Fibroblast of lung (primary cell): ENCODE measurements at regions not wholly inside any gene's neighbourhood (a gene's known extent, or its start where the extent isn't known, plus 50 kb on each side); places are given as distances from the start of the nearest gene placed in this dataset.

Experiments used
- DNase-seq, 2 donors: peaks; one replicate each; pipeline versions ENCODE4 v3.0.0 to v3.0.0-alpha.2; 2010; ENCODE audit warnings: low read depth in 2 of 2
- H2AFZ ChIP-seq: 2 replicates; pipeline ENCODE4 v1.5.1; 2012; ENCODE audit warnings: low read length, control low read depth, inconsistent platforms
- H3K27ac ChIP-seq: 2 replicates; pipeline ENCODE4 v1.5.1; 2011; ENCODE audit warnings: low read length, control low read depth; ENCODE audit not compliant: insufficient read depth
- H3K27me3 ChIP-seq: 2 replicates; pipeline ENCODE4 v1.5.1; 2011; ENCODE audit warnings: mild to moderate bottlenecking, low read length; ENCODE audit not compliant: control insufficient read depth, insufficient read depth
- H3K36me3 ChIP-seq: 2 replicates; pipeline ENCODE4 v1.5.1; 2011; ENCODE audit warnings: low read length; ENCODE audit not compliant: control insufficient read depth, insufficient read depth
- H3K4me1 ChIP-seq: 2 replicates; pipeline ENCODE4 v1.5.1; 2011; ENCODE audit warnings: low read length; ENCODE audit not compliant: control insufficient read depth, insufficient read depth; ENCODE audit errors: extremely low read depth
- H3K4me2 ChIP-seq: 2 replicates; pipeline ENCODE4 v1.5.1; 2011; ENCODE audit warnings: low read length, control low read depth; ENCODE audit not compliant: insufficient read depth; ENCODE audit errors: extremely low read depth
- H3K4me3 ChIP-seq, 4 experiments: fragments of 200-600 bp in 1 of 4; sonication (generic) in 1 of 4; replicated peaks in 1 of 4; 2 replicates each; pipeline ENCODE4 v1.5.1; 2011 to 2016; ENCODE audit warnings: low read length in 4 of 4, low read depth in 3 of 4, mild to moderate bottlenecking in 3 of 4, control low read depth in 2 of 4, inconsistent platforms in 1 of 4, mixed read lengths in 1 of 4; ENCODE audit not compliant: insufficient read depth in 1 of 4; ENCODE audit errors: control extremely low read depth in 1 of 4
- H3K79me2 ChIP-seq: 2 replicates; pipeline ENCODE4 v1.5.1; 2012; ENCODE audit warnings: mild to moderate bottlenecking, low read length, inconsistent platforms; ENCODE audit not compliant: control insufficient read depth, insufficient read depth
- H3K9ac ChIP-seq: 2 replicates; pipeline ENCODE4 v1.5.1; 2011; ENCODE audit warnings: mild to moderate bottlenecking, low read length, control low read depth; ENCODE audit not compliant: insufficient read depth
- H3K9me3 ChIP-seq: 2 replicates; pipeline ENCODE4 v1.5.1; 2012; ENCODE audit warnings: low read depth, low read length; ENCODE audit not compliant: control insufficient read depth, insufficient read depth
- H4K20me1 ChIP-seq: 2 replicates; pipeline ENCODE4 v1.5.1; 2011; ENCODE audit warnings: low read length; ENCODE audit not compliant: control insufficient read depth, insufficient read depth; ENCODE audit errors: extremely low read depth
- EZH2 ChIP-seq: IDR thresholded peaks from 2 replicates; pipeline ENCODE4 v1.5.1; 2012; ENCODE audit warnings: low read length, control low read depth, mild to moderate bottlenecking; ENCODE audit errors: missing control alignments
- TF ChIP-seq, protein P1 (sequence below), 2 donors: IDR thresholded peaks in 1 of 2; conservative IDR thresholded peaks in 1 of 2; 1 replicate in 1 of 2; 2 replicates in 1 of 2; pipeline ENCODE4 v1.5.1; 2011 to 2012; ENCODE audit warnings: low read length in 2 of 2, control low read depth in 1 of 2, inconsistent platforms in 1 of 2, low read depth in 1 of 2, mild to moderate bottlenecking in 1 of 2

DNA sequence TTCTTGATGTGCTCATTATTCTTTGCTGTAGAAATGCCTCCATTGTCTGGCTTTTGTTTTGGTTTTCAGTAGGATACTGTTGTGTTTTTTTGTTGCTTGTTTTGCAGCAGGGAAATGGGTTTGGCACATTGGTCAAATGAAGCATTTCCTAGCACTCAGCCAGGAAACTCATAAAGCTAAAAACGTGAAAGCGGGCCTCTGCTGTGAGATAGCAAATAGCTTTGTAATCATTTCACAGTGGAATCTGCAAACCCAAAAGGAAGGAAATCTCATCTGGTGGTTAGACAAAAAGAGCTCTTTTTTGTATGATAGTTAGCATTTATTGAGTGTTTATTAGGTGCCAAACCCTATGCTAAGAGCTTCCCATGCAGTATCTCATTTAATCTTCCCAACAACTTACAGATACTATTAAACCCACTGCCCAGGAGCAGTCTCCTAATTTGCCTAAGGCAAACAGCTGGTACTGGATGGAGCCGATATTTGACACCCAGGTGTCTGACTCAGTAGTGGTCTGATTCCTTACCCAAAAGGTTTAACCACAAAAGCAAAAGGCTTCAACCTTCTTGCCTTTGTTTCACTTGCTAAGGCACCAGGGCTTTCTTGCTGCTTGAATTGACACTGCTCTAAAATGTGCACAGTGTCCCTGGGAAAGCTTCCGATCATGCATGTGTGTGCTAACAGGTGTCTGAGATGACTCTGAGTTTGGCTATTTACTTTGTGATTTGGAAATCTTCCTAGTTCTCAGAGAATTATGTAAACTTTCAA, 527.9 kb upstream of the MDFIC2 start:
- no peak for TF ChIP-seq EZH2
- TF ChIP-seq, protein P1, sequence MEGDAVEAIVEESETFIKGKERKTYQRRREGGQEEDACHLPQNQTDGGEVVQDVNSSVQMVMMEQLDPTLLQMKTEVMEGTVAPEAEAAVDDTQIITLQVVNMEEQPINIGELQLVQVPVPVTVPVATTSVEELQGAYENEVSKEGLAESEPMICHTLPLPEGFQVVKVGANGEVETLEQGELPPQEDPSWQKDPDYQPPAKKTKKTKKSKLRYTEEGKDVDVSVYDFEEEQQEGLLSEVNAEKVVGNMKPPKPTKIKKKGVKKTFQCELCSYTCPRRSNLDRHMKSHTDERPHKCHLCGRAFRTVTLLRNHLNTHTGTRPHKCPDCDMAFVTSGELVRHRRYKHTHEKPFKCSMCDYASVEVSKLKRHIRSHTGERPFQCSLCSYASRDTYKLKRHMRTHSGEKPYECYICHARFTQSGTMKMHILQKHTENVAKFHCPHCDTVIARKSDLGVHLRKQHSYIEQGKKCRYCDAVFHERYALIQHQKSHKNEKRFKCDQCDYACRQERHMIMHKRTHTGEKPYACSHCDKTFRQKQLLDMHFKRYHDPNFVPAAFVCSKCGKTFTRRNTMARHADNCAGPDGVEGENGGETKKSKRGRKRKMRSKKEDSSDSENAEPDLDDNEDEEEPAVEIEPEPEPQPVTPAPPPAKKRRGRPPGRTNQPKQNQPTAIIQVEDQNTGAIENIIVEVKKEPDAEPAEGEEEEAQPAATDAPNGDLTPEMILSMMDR (conservative IDR thresholded peaks at IDR 0.05 in 1 of 2, IDR thresholded peaks at IDR 0.05 in 1 of 2; ENCODE audit: low read depth in 1 of 2, low read length in 2 of 2): no peak
- no peak overlapping the region for H3K4me2 ChIP-seq
- H3K27ac ChIP-seq: no peak overlapping the region
- no peak overlapping the region for H3K4me3 ChIP-seq
- H4K20me1 ChIP-seq: no peaks in the 10 kb centered on the region
- H2AFZ ChIP-seq: no peak overlapping the region
- H3K36me3 ChIP-seq: no peaks in the 10 kb centered on the region
- no peaks in the 10 kb centered on the region for H3K4me1 ChIP-seq
- H3K79me2 ChIP-seq: no peaks in the 10 kb centered on the region
- H3K9me3 ChIP-seq: no peaks in the 10 kb centered on the region
- no peak overlapping the region for H3K9ac ChIP-seq
- no peaks in the 10 kb centered on the region for H3K27me3 ChIP-seq
- DNase-seq: peak in 1 of 2 donors; percentile 68

DNA sequence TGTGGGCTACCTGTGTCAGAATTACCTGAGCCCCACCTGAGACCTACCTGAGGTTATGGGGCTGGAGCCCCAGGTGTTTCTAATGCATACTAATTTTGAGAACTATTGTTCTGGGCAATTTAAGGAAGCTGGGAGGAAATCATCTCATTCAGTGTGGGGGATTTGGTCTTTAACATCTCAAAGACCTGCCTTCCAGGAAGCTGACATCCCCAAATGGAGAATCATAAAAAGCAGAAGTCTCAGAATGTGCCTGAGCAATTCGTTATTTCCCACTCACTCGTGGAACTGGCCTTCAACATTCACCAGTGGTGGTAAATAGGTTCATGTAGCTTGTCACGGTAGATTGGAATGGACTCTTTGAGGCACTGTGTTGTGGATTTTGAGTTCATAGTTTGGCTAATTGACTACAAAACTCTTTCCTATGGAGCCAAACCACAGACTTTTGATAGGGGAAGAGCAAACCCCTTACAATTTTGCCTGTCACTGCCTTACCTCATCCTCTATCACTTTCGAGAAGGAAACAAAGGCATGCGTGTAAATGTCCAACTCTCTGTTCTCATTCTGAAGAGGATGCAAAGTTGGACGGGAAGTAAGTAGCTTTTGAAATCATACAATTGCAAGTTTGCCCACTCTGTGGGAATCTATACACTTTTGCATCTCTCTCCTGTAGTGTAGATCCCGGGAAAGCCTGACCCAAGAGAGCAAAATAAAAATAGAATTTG, 521.0 kb upstream of the MDFIC2 start:
- Histone ChIP-seq H3K4me2 (no peak overlapping the region), H2AFZ (no peak overlapping the region), H3K27me3 (no peaks in the 10 kb centered on the region), H3K79me2 (no peaks in the 10 kb centered on the region), H3K36me3 (no peaks in the 10 kb centered on the region), H3K4me3 (no peak overlapping the region), H3K9me3 (no peaks in the 10 kb centered on the region), H3K4me1 (no peaks in the 10 kb centered on the region), H3K9ac (no peak overlapping the region), H3K27ac (no peak overlapping the region), H4K20me1 (no peaks in the 10 kb centered on the region)
- DNase-seq: peak in 1 of 2 donors; percentile 81
- TF ChIP-seq, protein P1 (conservative IDR thresholded peaks at IDR 0.05 in 1 of 2, IDR thresholded peaks at IDR 0.05 in 1 of 2; ENCODE audit: low read depth in 1 of 2, low read length in 2 of 2): no peak
- TF ChIP-seq EZH2: no peak

DNA sequence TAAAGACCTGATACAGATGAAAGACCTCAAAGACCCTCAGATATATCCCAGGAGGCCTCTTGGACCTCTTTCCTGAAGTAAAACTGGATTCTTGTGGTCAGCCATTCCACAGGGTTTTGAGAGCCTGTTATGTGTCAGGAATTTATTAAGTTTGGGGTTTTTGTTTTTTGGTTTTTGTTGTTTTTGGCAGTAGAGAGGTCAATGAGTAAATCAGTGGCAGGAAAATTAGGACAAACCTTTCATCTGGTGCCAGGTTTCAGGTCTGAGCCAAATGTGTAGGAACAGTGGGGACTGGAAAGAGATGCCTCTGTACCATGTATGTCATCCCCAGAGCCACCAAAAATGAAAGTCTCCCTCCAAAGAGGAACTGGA, 520.4 kb upstream of the MDFIC2 start:
- Histone ChIP-seq H3K9me3 (no peaks in the 10 kb centered on the region), H2AFZ (no peak overlapping the region), H3K4me1 (no peaks in the 10 kb centered on the region), H3K9ac (no peak overlapping the region), H3K27ac (peak overlapping the region; percentile 53), H3K79me2 (no peaks in the 10 kb centered on the region), H3K4me2 (no peak overlapping the region), H3K4me3 (no peak overlapping the region), H3K27me3 (no peaks in the 10 kb centered on the region), H3K36me3 (no peaks in the 10 kb centered on the region), H4K20me1 (no peaks in the 10 kb centered on the region)
- TF ChIP-seq, protein P1 (conservative IDR thresholded peaks at IDR 0.05 in 1 of 2, IDR thresholded peaks at IDR 0.05 in 1 of 2; ENCODE audit: low read depth in 1 of 2, low read length in 2 of 2): no peak
- no peak for TF ChIP-seq EZH2
- peak; percentile 51 to 94 for DNase-seq
